GM23338 (cell line): ENCODE measurements at regions not wholly inside any gene's neighbourhood (a gene's known extent, or its start where the extent isn't known, plus 50 kb on each side); places are given as distances from the start of the nearest gene placed in this dataset.

ENCODE experiments used
- CREB1 ChIP-seq: fragments of 250-450 bp; sonication (Bioruptor Pico); IDR thresholded peaks from 2 replicates; pipeline ENCODE4 v1.5.0; 2020; ENCODE audit warnings: low read depth, mild to moderate bottlenecking, moderate library complexity
- CTCF ChIP-seq, 2 experiments: fragments of 200-600 bp in 1 of 2; sonication (generic) in 1 of 2; conservative IDR thresholded peaks; 2 replicates each; pipeline versions ENCODE4 v1.5.1 to v1.6.1; 2016 to 2017; ENCODE audit warnings: antibody characterized with exemption in 2 of 2, low read depth in 2 of 2, mild to moderate bottlenecking in 2 of 2, moderate library complexity in 1 of 2
- ETS1 ChIP-seq: IDR thresholded peaks from 2 replicates; pipeline ENCODE4 v1.6.1; 2016; ENCODE audit warnings: antibody characterized with exemption
- EZH2 ChIP-seq: fragments of 200-600 bp; sonication (generic); IDR thresholded peaks from one replicate; pipeline ENCODE4 v1.8.0; 2017; ENCODE audit warnings: antibody characterized with exemption, mild to moderate bottlenecking, low read depth; ENCODE audit not compliant: unreplicated experiment
- EZH2phosphoT487 ChIP-seq: fragments of 200-600 bp; sonication (generic); IDR thresholded peaks from one replicate; pipeline ENCODE4 v1.8.1; 2018; ENCODE audit warnings: antibody characterized with exemption; ENCODE audit not compliant: unreplicated experiment
- JUNB ChIP-seq: IDR thresholded peaks from one replicate; pipeline ENCODE4 v1.6.1; 2016; ENCODE audit warnings: antibody characterized with exemption; ENCODE audit not compliant: unreplicated experiment
- NANOG ChIP-seq: IDR thresholded peaks from 2 replicates; pipeline ENCODE4 v1.6.1; 2016; ENCODE audit warnings: antibody characterized with exemption, borderline replicate concordance
- POLR2AphosphoS5 ChIP-seq: IDR thresholded peaks from 2 replicates; pipeline ENCODE4 v1.6.1; 2016; ENCODE audit warnings: antibody characterized with exemption, low read depth
- REST ChIP-seq: IDR thresholded peaks from one replicate; pipeline ENCODE4 v1.6.1; 2018; ENCODE audit warnings: antibody characterized with exemption; ENCODE audit not compliant: unreplicated experiment
- STAT1 ChIP-seq: IDR thresholded peaks from one replicate; pipeline ENCODE4 v1.6.1; 2016; ENCODE audit warnings: antibody characterized with exemption; ENCODE audit not compliant: unreplicated experiment
- ZNF114 ChIP-seq: fragments of 250-450 bp; sonication (Bioruptor Pico); IDR thresholded peaks from 2 replicates; pipeline ENCODE4 v1.5.0; 2020; ENCODE audit warnings: mild to moderate bottlenecking, moderate library complexity
- ZNF331 ChIP-seq: fragments of 250-450 bp; sonication (Bioruptor Pico); IDR thresholded peaks from 2 replicates; pipeline ENCODE4 v1.5.0; 2020; ENCODE audit warnings: low read depth, mild to moderate bottlenecking, moderate library complexity

GRCh38 chr4:180462116-180462515 lies 1781.1 kb upstream of the TENM3 start:
- TF ChIP-seq CTCF (conservative IDR thresholded peaks at IDR 0.05; ENCODE audit: low read depth in 2 of 2) = no peak
- TF ChIP-seq CREB1 (CRISPR knock-in tag) = no peak
- no peak for TF ChIP-seq ETS1
- TF ChIP-seq POLR2AphosphoS5 = no peak
- TF ChIP-seq REST = no peak
- no peak for TF ChIP-seq EZH2
- TF ChIP-seq NANOG = no peak
- no peak for TF ChIP-seq JUNB
- no peak for TF ChIP-seq EZH2phosphoT487
- TF ChIP-seq ZNF331 = no peak
- TF ChIP-seq ZNF114 = no peak
- TF ChIP-seq STAT1 = no peak
